DOHH2 (cell line): ENCODE measurements at regions not wholly inside any gene's neighbourhood (a gene's known extent, or its start where the extent isn't known, plus 50 kb on each side); places are given as distances from the start of the nearest gene placed in this dataset.
"Not testable (repeated sequence)": the region's sequence is repeated elsewhere in the genome, so short reads cannot be mapped to it uniquely, and the experiment has no call there.

Experiments used
- CTCF ChIP-seq: fragments of 200-600 bp; sonication (generic); IDR thresholded peaks from one replicate; pipeline ENCODE4 v1.5.1; 2014; ENCODE audit warnings: antibody characterized with exemption, mild to moderate bottlenecking, low read depth, low read length; ENCODE audit not compliant: poor library complexity, severe bottlenecking
- EZH2phosphoT487 ChIP-seq: fragments of 200-600 bp; sonication (generic); IDR thresholded peaks from 2 replicates; pipeline ENCODE4 v1.6.1; 2017; ENCODE audit warnings: borderline replicate concordance, mild to moderate bottlenecking, antibody characterized with exemption, low read length, moderate library complexity, mixed read lengths

DNA sequence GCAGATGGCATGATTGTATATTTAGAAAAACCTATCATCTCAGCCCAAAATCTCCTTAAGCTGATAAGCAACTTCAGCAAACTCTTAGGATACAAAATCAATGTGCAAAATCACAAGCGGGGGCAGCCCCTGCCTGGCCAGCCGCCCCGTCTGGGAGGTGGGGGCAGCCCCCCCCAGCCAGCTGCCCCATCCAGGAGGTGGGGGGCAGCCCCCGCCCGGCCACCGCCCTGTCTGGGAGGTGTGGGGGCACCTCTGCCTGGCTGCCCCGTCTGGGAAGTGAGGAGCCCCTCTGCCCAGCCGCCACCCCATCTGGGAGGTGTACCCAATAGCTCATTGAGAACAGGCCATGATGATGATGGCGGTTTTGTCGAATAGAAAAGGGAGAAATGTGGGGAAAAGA, 196.6 kb downstream of the RCHY1 start:
- TF ChIP-seq CTCF, EZH2phosphoT487: not testable (repeated sequence)
